ENCODE measurements at regions not wholly inside any gene's neighbourhood (a gene's known extent, or its start where the extent isn't known, plus 50 kb on each side); places are given as distances from the start of the nearest gene placed in this dataset.

DNA sequence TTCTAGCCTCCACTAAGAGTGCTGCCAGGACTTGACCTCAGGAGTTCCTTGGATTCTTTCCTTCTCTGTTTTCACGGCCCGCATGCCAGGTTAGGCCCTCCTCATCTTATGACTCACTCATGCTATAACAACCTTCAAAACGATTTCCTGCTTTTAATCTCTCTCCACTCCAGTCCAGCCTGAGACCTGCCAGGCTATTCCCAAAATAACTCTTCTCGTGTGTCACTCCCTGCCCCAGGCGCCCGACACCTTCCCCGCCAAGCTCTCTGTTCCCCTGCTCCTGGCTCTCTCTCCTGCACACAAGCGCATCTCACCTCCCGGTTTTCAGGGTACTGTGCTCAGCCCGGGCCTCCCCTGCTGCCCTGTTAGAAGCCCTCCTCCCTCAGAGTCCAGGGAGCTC is 64.1 kb upstream of the RPS6KA2 start:
- TF ChIP-seq, protein P1, sequence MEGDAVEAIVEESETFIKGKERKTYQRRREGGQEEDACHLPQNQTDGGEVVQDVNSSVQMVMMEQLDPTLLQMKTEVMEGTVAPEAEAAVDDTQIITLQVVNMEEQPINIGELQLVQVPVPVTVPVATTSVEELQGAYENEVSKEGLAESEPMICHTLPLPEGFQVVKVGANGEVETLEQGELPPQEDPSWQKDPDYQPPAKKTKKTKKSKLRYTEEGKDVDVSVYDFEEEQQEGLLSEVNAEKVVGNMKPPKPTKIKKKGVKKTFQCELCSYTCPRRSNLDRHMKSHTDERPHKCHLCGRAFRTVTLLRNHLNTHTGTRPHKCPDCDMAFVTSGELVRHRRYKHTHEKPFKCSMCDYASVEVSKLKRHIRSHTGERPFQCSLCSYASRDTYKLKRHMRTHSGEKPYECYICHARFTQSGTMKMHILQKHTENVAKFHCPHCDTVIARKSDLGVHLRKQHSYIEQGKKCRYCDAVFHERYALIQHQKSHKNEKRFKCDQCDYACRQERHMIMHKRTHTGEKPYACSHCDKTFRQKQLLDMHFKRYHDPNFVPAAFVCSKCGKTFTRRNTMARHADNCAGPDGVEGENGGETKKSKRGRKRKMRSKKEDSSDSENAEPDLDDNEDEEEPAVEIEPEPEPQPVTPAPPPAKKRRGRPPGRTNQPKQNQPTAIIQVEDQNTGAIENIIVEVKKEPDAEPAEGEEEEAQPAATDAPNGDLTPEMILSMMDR (optimal IDR thresholded peaks at IDR 0.05 in 1 of 3, IDR thresholded peaks at IDR 0.05 in 1 of 3, conservative IDR thresholded peaks at IDR 0.05 in 1 of 3; ENCODE audit: extremely low read depth in 1 of 3, insufficient read depth in 2 of 3, low read length in 3 of 3): no peak
- TF ChIP-seq EZH2 (IDR thresholded peaks at IDR 0.05; ENCODE audit: low read length): no peak

Measured in keratinocyte (primary cell).